GM21576 (cell line): ENCODE measurements at regions not wholly inside any gene's neighbourhood (a gene's known extent, or its start where the extent isn't known, plus 50 kb on each side); places are given as distances from the start of the nearest gene placed in this dataset.
"Not testable (repeated sequence)": the region's sequence is repeated elsewhere in the genome, so short reads cannot be mapped to it uniquely, and the experiment has no call there.

Experiments
- ATAC-seq: cut with Tn5 transposase; IDR thresholded peaks from one replicate; pipeline ENCODE4 v1.9.1; 2021; ENCODE audit warnings: mild to moderate bottlenecking, moderate library complexity; ENCODE audit not compliant: unreplicated experiment

GRCh38 chrX:1105031-1105430 lies 107.4 kb downstream of the CRLF2 start:
- not testable (repeated sequence) for ATAC-seq

- ATAC-seq: no peak
These were observed 109.1 kb downstream of the CRLF2 start for GRCh38 chrX:1103360-1103759.

- ATAC-seq: no peak
These were observed 109.7 kb downstream of the CRLF2 start for GRCh38 chrX:1102786-1103185.

GRCh38 chrX:1102221-1102620 lies 110.2 kb downstream of the CRLF2 start:
- ATAC-seq: not testable (repeated sequence)

GRCh38 chrX:1099146-1099770 lies 113.2 kb downstream of the CRLF2 start:
- ATAC-seq: no peak

GRCh38 chrX:1097328-1097727 lies 115.1 kb downstream of the CRLF2 start:
- no peak for ATAC-seq

GRCh38 chrX:1094566-1095333 lies 117.7 kb downstream of the CRLF2 start:
- ATAC-seq: no peak

- ATAC-seq: no peak
These were observed 118.6 kb downstream of the CRLF2 start for GRCh38 chrX:1093586-1094421.

GRCh38 chrX:1093121-1093520 lies 119.3 kb downstream of the CRLF2 start:
- no peak for ATAC-seq

- no peak for ATAC-seq
These were observed 125.7 kb downstream of the CRLF2 start for GRCh38 chrX:1086444-1087409.

- ATAC-seq: not testable (repeated sequence)
These were observed 126.6 kb downstream of the CRLF2 start for GRCh38 chrX:1085871-1086270.

GRCh38 chrX:1084689-1085088 lies 127.8 kb downstream of the CRLF2 start:
- no peak for ATAC-seq

- no peak for ATAC-seq
These were observed 135.4 kb downstream of the CRLF2 start for GRCh38 chrX:1076871-1077651.

GRCh38 chrX:1075741-1076140 lies 136.7 kb downstream of the CRLF2 start:
- ATAC-seq: no peak

- no peak for ATAC-seq
These were observed 137.3 kb downstream of the CRLF2 start for GRCh38 chrX:1075156-1075555.

GRCh38 chrX:1074755-1075154 lies 137.7 kb downstream of the CRLF2 start:
- no peak for ATAC-seq

GRCh38 chrX:1074172-1074571 lies 138.3 kb downstream of the CRLF2 start:
- no peak for ATAC-seq

- ATAC-seq: no peak
These were observed 139.6 kb downstream of the CRLF2 start for GRCh38 chrX:1072637-1073377.

GRCh38 chrX:1071351-1071750 lies 141.1 kb downstream of the CRLF2 start:
- no peak for ATAC-seq
